Natural killer cell treated with Interleukin-12 subunit alpha and Interleukin-12 subunit beta and Interleukin-15 and Interleukin-18, amount 100 ng/mL, for 72 hours (primary cell): ENCODE measurements at regions not wholly inside any gene's neighbourhood (a gene's known extent, or its start where the extent isn't known, plus 50 kb on each side); places are given as distances from the start of the nearest gene placed in this dataset.

Source experiments
- ATAC-seq, 2 donors: fragments of 150-1000 bp; cut with Tn5 transposase in 1 of 2; sonication (Bioruptor Pico), chemical (Tn5 transposase) in 1 of 2; 2 replicates each; pipeline ENCODE4 v1.10.0; 2021
- DNase-seq: peaks from one replicate; pipeline ENCODE4 v3.0.0; 2022; ENCODE audit warnings: low spot score
- H3K27ac Mint-ChIP-seq, 2 donors: 1 replicate in 1 of 2; 2 replicates in 1 of 2; pipeline ENCODE4 v1.8.0; 2022; ENCODE audit warnings: mixed read lengths in 2 of 2, mild to moderate bottlenecking in 1 of 2, moderate library complexity in 1 of 2
- H3K27me3 Mint-ChIP-seq, 2 donors: 1 replicate in 1 of 2; 2 replicates in 1 of 2; pipeline ENCODE4 v1.8.0; 2022; ENCODE audit warnings: mixed read lengths in 2 of 2
- H3K36me3 Mint-ChIP-seq: one replicate; pipeline ENCODE4 v1.8.0; 2022; ENCODE audit warnings: mixed read lengths
- H3K4me1 Mint-ChIP-seq, 2 donors: 1 replicate in 1 of 2; 2 replicates in 1 of 2; pipeline ENCODE4 v1.8.0; 2022; ENCODE audit warnings: low read depth in 2 of 2, mixed read lengths in 2 of 2, mild to moderate bottlenecking in 1 of 2
- H3K4me3 Mint-ChIP-seq: one replicate; pipeline ENCODE4 v1.8.0; 2022; ENCODE audit warnings: mixed read lengths
- H3K9me3 Mint-ChIP-seq: 2 replicates; pipeline ENCODE4 v1.8.0; 2022; ENCODE audit warnings: mixed read lengths

DNA sequence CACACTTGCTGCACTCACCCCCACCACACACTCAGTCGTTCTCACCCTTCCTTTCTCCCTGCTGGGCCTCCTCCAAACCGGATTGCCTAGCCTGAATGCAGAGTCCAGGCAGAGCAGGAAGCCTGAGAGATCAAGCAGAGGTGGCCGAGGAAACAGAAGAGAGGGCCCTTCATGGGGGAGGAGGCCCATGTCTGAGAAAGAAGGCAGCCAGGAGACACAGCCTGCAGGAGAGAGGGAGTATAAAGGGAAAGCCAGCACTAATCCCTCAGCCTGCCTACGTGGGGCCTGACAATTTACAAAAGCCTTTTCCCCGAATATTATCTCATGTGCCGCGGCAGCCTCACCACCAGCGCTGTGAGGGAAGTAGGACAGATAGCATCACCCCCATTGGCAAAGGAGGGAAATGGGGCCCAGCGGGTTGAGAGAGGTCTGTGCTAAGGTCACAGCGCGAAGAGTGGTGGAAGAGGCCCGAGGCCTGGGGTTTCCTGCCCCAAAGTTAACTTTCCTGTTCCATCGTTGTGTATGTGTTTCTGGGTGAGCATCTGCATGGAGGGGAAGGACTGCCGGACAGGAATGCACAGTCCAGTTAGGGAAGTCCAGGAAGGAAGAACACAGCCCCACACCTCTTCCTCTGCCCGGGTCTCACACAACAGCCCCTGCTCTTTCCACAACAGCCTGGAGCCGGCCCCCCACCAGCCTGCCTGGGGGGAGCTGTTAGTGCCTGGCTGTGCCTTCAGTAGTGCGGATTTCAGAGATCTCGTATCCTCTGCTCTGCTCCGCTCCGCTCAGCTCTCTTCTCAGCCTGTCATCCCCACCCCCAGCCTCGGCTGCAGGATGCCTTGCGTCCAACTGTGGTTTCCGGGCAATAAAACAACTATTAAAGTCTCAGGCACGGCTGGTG, 50.9 kb upstream of the BCOR start:
- Mint-ChIP-seq H3K9me3 (no peaks in the 10 kb centered on the region), H3K27me3 (peaks cover 0 to 23% of the 10 kb centered on the region in 2 donors), H3K4me3 (peak overlapping the region; percentile 80), H3K4me1 (peaks cover 10 to 19% of the 10 kb centered on the region in 2 donors), H3K27ac (peak overlapping the region; percentile 32 to 76), H3K36me3 (no peaks in the 10 kb centered on the region)
- no peak for DNase-seq
- peak in 1 of 2 donors; percentile 51 for ATAC-seq

GRCh38 chrX:40147971-40148370, 50.2 kb upstream of the BCOR start:
- DNase-seq = no peak

More at GRCh38 chrX:40147971-40148370, 50.2 kb upstream of the BCOR start:
- H3K9me3 Mint-ChIP-seq = no peaks in the 10 kb centered on the region
- H3K27ac Mint-ChIP-seq = no peak overlapping the region
- H3K36me3 Mint-ChIP-seq = no peaks in the 10 kb centered on the region
- no peak for ATAC-seq
- H3K4me3 Mint-ChIP-seq = peak overlapping the region; percentile 80
- H3K27me3 Mint-ChIP-seq = peaks cover 0 to 28% of the 10 kb centered on the region in 2 donors
- H3K4me1 Mint-ChIP-seq = peaks cover 10 to 19% of the 10 kb centered on the region in 2 donors
